ENCODE measurements at regions not wholly inside any gene's neighbourhood (a gene's known extent, or its start where the extent isn't known, plus 50 kb on each side); places are given as distances from the start of the nearest gene placed in this dataset.

DNA sequence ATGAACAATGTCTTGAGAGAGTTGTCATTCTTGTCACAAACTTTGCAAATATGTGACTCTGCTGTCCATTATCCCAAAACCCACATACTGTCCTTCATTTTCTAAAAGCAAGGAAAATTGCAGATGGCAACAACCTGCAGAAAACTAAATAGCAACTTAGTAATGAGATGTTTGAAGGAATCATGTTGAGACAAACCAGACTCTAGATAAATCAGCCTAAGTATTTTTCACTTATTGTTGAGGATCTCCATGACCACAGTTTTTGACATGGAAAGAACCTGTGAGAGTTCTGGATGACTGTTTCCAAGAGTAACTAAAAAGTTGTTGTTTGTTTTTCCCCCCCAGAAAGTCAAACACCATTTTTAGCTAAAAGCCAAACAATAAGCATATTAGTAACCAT lies 535.2 kb upstream of the ZNF608 start:
- Mint-ChIP-seq H3K27ac (no peak overlapping the region), H3K4me3 (no peak overlapping the region), H3K27me3 (ENCODE audit: low read depth) (no peaks in the 10 kb centered on the region), H3K36me3 (ENCODE audit: low read depth) (no peaks in the 10 kb centered on the region), H3K9me3 (no peaks in the 10 kb centered on the region), H3K4me1 (ENCODE audit: low read depth) (no peaks in the 10 kb centered on the region)

- no peak overlapping the region for H3K27ac Mint-ChIP-seq
- H3K4me1 Mint-ChIP-seq (ENCODE audit: low read depth) = no peaks in the 10 kb centered on the region
- no peaks in the 10 kb centered on the region for H3K9me3 Mint-ChIP-seq
- no peak overlapping the region for H3K4me3 Mint-ChIP-seq
- H3K36me3 Mint-ChIP-seq (ENCODE audit: low read depth) = no peaks in the 10 kb centered on the region
- H3K27me3 Mint-ChIP-seq (ENCODE audit: low read depth) = no peaks in the 10 kb centered on the region
These were observed 536.9 kb upstream of the ZNF608 start for GRCh38 chr5:125283372-125283771.

GRCh38 chr5:125286271-125286670 lies 539.8 kb upstream of the ZNF608 start:
- H3K27me3 Mint-ChIP-seq (ENCODE audit: low read depth) = no peaks in the 10 kb centered on the region
- no peak overlapping the region for H3K4me3 Mint-ChIP-seq
- H3K4me1 Mint-ChIP-seq (ENCODE audit: low read depth) = no peaks in the 10 kb centered on the region
- H3K27ac Mint-ChIP-seq = no peak overlapping the region
- no peaks in the 10 kb centered on the region for H3K36me3 Mint-ChIP-seq (ENCODE audit: low read depth)
- peaks cover 7% of the 10 kb centered on the region for H3K9me3 Mint-ChIP-seq

DNA sequence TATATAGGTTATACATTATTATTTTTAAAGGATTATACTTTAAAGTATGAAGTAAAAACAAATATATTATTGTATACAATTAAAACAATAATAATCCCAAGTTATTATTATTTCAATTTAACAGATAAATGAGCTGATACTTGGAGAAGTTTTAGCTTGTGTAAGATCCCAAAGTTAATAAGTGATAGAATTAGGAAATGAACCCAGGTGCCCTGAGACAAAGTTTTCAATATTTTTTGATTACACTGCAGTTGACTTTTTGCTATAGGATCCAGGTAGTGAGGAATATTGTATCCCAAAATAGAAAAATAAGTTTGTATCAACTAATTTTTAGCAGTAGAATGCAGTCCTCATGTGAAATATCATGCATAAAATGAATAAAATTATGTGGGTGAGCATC lies 543.2 kb upstream of the ZNF608 start:
- Mint-ChIP-seq H3K27ac (no peak overlapping the region), H3K9me3 (peaks cover 7% of the 10 kb centered on the region), H3K4me1 (ENCODE audit: low read depth) (no peaks in the 10 kb centered on the region), H3K27me3 (ENCODE audit: low read depth) (no peaks in the 10 kb centered on the region), H3K36me3 (ENCODE audit: low read depth) (no peaks in the 10 kb centered on the region), H3K4me3 (no peak overlapping the region)

GRCh38 chr5:125290935-125291334 lies 544.5 kb upstream of the ZNF608 start:
- Mint-ChIP-seq H3K27me3 (ENCODE audit: low read depth) (no peaks in the 10 kb centered on the region), H3K4me1 (ENCODE audit: low read depth) (no peaks in the 10 kb centered on the region), H3K9me3 (peaks cover 7% of the 10 kb centered on the region), H3K27ac (no peak overlapping the region), H3K4me3 (no peak overlapping the region), H3K36me3 (ENCODE audit: low read depth) (no peaks in the 10 kb centered on the region)

- peaks cover 7% of the 10 kb centered on the region for H3K9me3 Mint-ChIP-seq
- no peaks in the 10 kb centered on the region for H3K4me1 Mint-ChIP-seq (ENCODE audit: low read depth)
- no peak overlapping the region for H3K27ac Mint-ChIP-seq
- H3K27me3 Mint-ChIP-seq (ENCODE audit: low read depth) = no peaks in the 10 kb centered on the region
- H3K4me3 Mint-ChIP-seq = no peak overlapping the region
- no peaks in the 10 kb centered on the region for H3K36me3 Mint-ChIP-seq (ENCODE audit: low read depth)
These were observed 545.0 kb upstream of the ZNF608 start for GRCh38 chr5:125291447-125291846.

GRCh38 chr5:125293223-125293622 lies 546.8 kb upstream of the ZNF608 start:
- H3K27me3 Mint-ChIP-seq (ENCODE audit: low read depth) = no peaks in the 10 kb centered on the region

GRCh38 chr5:125293726-125294125 lies 547.3 kb upstream of the ZNF608 start:
- Mint-ChIP-seq H3K36me3 (ENCODE audit: low read depth) (no peaks in the 10 kb centered on the region), H3K4me1 (ENCODE audit: low read depth) (no peaks in the 10 kb centered on the region), H3K27ac (no peak overlapping the region), H3K27me3 (ENCODE audit: low read depth) (no peaks in the 10 kb centered on the region), H3K9me3 (peaks cover 5% of the 10 kb centered on the region), H3K4me3 (no peak overlapping the region)

More at GRCh38 chr5:125293223-125293622, 546.8 kb upstream of the ZNF608 start:
- no peak overlapping the region for H3K27ac Mint-ChIP-seq
- H3K4me3 Mint-ChIP-seq = no peak overlapping the region
- H3K9me3 Mint-ChIP-seq = peaks cover 7% of the 10 kb centered on the region
- no peaks in the 10 kb centered on the region for H3K4me1 Mint-ChIP-seq (ENCODE audit: low read depth)
- H3K36me3 Mint-ChIP-seq (ENCODE audit: low read depth) = no peaks in the 10 kb centered on the region

DNA sequence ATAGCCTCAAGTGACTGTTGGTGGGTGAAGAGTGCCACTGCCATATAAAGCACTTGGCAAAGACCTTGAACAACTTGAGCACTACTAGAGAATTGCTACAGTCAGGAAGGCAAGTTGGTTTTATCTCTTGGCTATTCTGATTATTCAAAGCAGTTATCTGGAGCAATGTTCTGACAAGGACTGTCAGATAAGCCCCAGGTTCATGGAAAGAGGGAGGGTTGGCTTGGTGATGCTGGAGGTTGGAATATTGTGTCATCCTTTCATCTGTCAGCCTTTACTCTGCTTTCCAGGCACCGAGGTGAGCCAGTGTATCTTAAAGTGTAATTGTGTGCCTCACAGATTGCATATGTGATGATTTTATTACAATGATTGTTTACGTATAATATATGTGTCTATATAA lies 548.4 kb upstream of the ZNF608 start:
- Mint-ChIP-seq H3K4me1 (ENCODE audit: low read depth) (no peaks in the 10 kb centered on the region), H3K9me3 (peaks cover 4% of the 10 kb centered on the region), H3K4me3 (no peak overlapping the region), H3K27me3 (ENCODE audit: low read depth) (no peaks in the 10 kb centered on the region), H3K27ac (no peak overlapping the region), H3K36me3 (ENCODE audit: low read depth) (no peaks in the 10 kb centered on the region)

GRCh38 chr5:125295405-125295872 lies 549.0 kb upstream of the ZNF608 start:
- Mint-ChIP-seq H3K4me1 (ENCODE audit: low read depth) (no peaks in the 10 kb centered on the region), H3K9me3 (peaks cover 2% of the 10 kb centered on the region), H3K4me3 (no peak overlapping the region), H3K36me3 (ENCODE audit: low read depth) (no peaks in the 10 kb centered on the region), H3K27me3 (ENCODE audit: low read depth) (no peaks in the 10 kb centered on the region), H3K27ac (no peak overlapping the region)

DNA sequence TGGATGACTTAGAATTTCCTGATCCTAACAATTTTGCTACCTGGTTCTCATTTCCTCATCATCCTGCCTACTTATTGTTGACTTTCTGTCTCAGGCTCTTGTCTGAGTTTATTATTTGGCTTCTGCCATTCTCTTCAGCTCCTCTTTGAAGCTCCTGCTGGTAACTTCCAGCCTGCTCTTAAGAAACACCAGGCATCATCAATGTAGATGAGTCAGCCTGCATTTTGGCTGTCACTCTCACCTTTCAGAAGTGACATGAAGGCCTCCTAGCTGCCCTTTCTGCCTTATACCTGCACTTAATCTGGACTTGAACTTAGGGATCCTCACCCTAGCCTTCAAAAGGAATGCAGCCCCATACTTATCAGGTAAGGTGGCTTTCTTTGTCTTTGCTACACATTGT lies 551.8 kb upstream of the ZNF608 start:
- no peaks in the 10 kb centered on the region for H3K36me3 Mint-ChIP-seq (ENCODE audit: low read depth)

GRCh38 chr5:125298746-125299379 lies 552.4 kb upstream of the ZNF608 start:
- Mint-ChIP-seq H3K4me1 (ENCODE audit: low read depth) (no peaks in the 10 kb centered on the region), H3K27ac (no peak overlapping the region), H3K36me3 (ENCODE audit: low read depth) (no peaks in the 10 kb centered on the region), H3K9me3 (no peaks in the 10 kb centered on the region), H3K4me3 (no peak overlapping the region), H3K27me3 (ENCODE audit: low read depth) (no peaks in the 10 kb centered on the region)

More for the DNA sequence above, 551.8 kb upstream of the ZNF608 start:
- Mint-ChIP-seq H3K4me3 (no peak overlapping the region), H3K27ac (no peak overlapping the region), H3K9me3 (no peaks in the 10 kb centered on the region), H3K27me3 (ENCODE audit: low read depth) (no peaks in the 10 kb centered on the region), H3K4me1 (ENCODE audit: low read depth) (no peaks in the 10 kb centered on the region)

GRCh38 chr5:125301711-125302110 lies 555.3 kb upstream of the ZNF608 start:
- H3K4me1 Mint-ChIP-seq (ENCODE audit: low read depth) = no peaks in the 10 kb centered on the region
- H3K4me3 Mint-ChIP-seq = no peak overlapping the region
- H3K27me3 Mint-ChIP-seq (ENCODE audit: low read depth) = no peaks in the 10 kb centered on the region
- H3K27ac Mint-ChIP-seq = no peak overlapping the region
- no peaks in the 10 kb centered on the region for H3K9me3 Mint-ChIP-seq
- no peaks in the 10 kb centered on the region for H3K36me3 Mint-ChIP-seq (ENCODE audit: low read depth)

DNA sequence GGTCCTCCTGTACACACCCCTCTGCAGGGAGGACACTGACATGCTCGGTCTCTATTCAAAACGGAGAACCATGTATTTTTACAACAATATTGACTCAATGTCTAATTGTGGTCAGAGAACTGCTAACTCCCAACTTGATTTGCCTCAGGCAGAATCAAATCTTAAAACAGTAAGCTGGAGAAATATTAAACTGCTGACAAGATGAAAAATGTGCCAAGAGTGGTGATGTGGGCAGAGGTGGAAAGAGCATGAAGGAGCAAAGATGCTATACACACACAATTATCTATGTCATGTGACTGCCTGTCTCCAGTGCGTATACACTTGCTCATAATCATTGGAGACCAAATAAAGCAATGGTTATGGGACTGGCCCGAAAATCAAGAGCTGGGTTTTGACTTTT lies 556.1 kb upstream of the ZNF608 start:
- H3K27me3 Mint-ChIP-seq (ENCODE audit: low read depth) = no peaks in the 10 kb centered on the region
- no peaks in the 10 kb centered on the region for H3K36me3 Mint-ChIP-seq (ENCODE audit: low read depth)
- H3K27ac Mint-ChIP-seq = no peak overlapping the region
- peaks cover 2% of the 10 kb centered on the region for H3K9me3 Mint-ChIP-seq
- H3K4me1 Mint-ChIP-seq (ENCODE audit: low read depth) = no peaks in the 10 kb centered on the region
- H3K4me3 Mint-ChIP-seq = no peak overlapping the region

DNA sequence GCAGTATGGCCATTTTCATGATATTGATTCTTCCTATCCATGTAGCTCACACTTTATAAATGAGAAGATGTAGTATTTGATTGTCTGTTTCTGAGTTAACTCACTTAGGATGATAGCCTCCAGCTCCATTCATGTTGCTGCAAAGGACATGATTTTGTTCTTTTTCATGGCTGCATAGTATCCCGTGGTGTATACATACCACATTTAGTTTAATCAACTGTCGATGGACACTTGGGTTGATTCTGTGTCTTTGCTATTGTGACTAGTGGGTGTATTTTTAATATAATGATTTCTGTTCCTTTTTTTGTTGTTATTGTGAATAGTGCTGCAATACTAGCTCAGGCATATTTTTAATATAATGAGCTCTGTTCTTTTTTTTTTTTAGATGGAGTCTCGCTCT lies 560.3 kb upstream of the ZNF608 start:
- Mint-ChIP-seq H3K36me3 (ENCODE audit: low read depth) (no peaks in the 10 kb centered on the region), H3K27ac (no peak overlapping the region), H3K4me1 (ENCODE audit: low read depth) (no peaks in the 10 kb centered on the region), H3K4me3 (no peak overlapping the region), H3K27me3 (ENCODE audit: low read depth) (no peaks in the 10 kb centered on the region), H3K9me3 (peaks cover 10% of the 10 kb centered on the region)

DNA sequence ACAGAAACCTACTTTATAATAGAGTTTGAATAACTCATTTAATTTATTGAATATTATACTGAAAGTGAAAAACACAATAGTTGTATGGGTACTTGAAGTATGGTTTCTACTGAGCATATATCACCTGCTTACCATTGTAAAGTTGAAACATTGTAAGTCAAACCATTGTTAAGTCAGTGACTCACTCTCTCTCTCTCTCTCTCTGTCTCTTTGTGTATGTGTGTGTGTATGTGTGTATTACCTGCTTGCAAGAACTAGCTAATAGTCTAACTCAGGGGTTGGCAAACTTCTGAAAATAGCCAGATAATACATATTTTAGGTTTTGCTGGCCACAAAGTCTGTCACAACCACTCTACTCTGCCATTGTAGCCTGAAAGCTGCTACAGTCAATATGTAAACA lies 564.3 kb upstream of the ZNF608 start:
- no peak overlapping the region for H3K27ac Mint-ChIP-seq
- H3K9me3 Mint-ChIP-seq = peaks cover 17% of the 10 kb centered on the region
- no peaks in the 10 kb centered on the region for H3K4me1 Mint-ChIP-seq (ENCODE audit: low read depth)
- no peak overlapping the region for H3K4me3 Mint-ChIP-seq
- H3K27me3 Mint-ChIP-seq (ENCODE audit: low read depth) = no peaks in the 10 kb centered on the region
- no peaks in the 10 kb centered on the region for H3K36me3 Mint-ChIP-seq (ENCODE audit: low read depth)
